ENCODE measurements at regions not wholly inside any gene's neighbourhood (a gene's known extent, or its start where the extent isn't known, plus 50 kb on each side); places are given as distances from the start of the nearest gene placed in this dataset.
"Not testable (repeated sequence)": the region's sequence is repeated elsewhere in the genome, so short reads cannot be mapped to it uniquely, and the experiment has no call there.

- no peak overlapping the region for H3K4me3 ChIP-seq
- H3K27me3 ChIP-seq = no peaks in the 10 kb centered on the region
- peaks cover 5% of the 10 kb centered on the region for H3K4me1 ChIP-seq (ENCODE audit: low read depth)
- H3K36me3 ChIP-seq = no peaks in the 10 kb centered on the region
- no peak for DNase-seq (ENCODE audit: low read depth in 1 of 2, low spot score in 1 of 2)
- no peak overlapping the region for H3K27ac ChIP-seq
- no peak for TF ChIP-seq CTCF (IDR thresholded peaks at IDR 0.05; ENCODE audit: low read depth, low read length)
- H3K9me3 ChIP-seq (ENCODE audit: low read depth) = no peaks in the 10 kb centered on the region
Observed at GRCh38 chr1:99371413-99371812, 107.1 kb downstream of the PLPPR4 start.

- no peak for DNase-seq (ENCODE audit: low read depth in 1 of 2, low spot score in 1 of 2)
- TF ChIP-seq CTCF (IDR thresholded peaks at IDR 0.05; ENCODE audit: low read depth, low read length) = no peak
- Histone ChIP-seq H3K4me3 (no peak overlapping the region), H3K27me3 (no peaks in the 10 kb centered on the region), H3K4me1 (ENCODE audit: low read depth) (peaks cover 5% of the 10 kb centered on the region), H3K27ac (no peak overlapping the region), H3K36me3 (no peaks in the 10 kb centered on the region), H3K9me3 (ENCODE audit: low read depth) (no peaks in the 10 kb centered on the region)
Observed at GRCh38 chr1:99374109-99374508, 109.8 kb downstream of the PLPPR4 start.

GRCh38 chr1:99374693-99375092 is 110.4 kb downstream of the PLPPR4 start:
- H3K4me1 ChIP-seq (ENCODE audit: low read depth); H3K36me3 ChIP-seq; DNase-seq (ENCODE audit: low read depth in 1 of 2, low spot score in 1 of 2); H3K9me3 ChIP-seq (ENCODE audit: low read depth); H3K27me3 ChIP-seq; H3K4me3 ChIP-seq; H3K27ac ChIP-seq: not testable (repeated sequence)

DNA sequence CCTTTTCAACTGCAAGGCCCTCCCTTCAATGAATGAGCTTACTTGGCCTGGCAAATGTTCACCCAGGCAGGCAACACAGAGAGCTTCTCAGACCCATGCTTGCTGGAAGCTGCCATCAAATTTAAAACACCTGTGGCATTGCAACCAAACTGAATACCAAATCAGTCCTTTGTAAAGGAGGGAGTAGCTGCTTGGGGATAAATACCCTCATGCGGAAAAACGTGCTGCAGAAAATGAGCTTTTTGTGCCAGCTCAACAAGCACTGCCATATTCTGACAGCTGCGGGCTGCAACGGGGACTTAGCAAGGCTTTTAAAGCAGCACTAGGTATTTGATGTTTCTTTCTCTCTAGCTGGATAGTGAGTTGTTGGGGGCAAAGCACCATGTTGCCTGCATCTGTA is 119.7 kb downstream of the PLPPR4 start:
- Histone ChIP-seq H3K4me1 (ENCODE audit: low read depth) (no peaks in the 10 kb centered on the region), H3K9me3 (ENCODE audit: low read depth) (no peaks in the 10 kb centered on the region), H3K36me3 (no peaks in the 10 kb centered on the region), H3K4me3 (no peak overlapping the region), H3K27me3 (no peaks in the 10 kb centered on the region), H3K27ac (no peak overlapping the region)
- TF ChIP-seq CTCF (IDR thresholded peaks at IDR 0.05; ENCODE audit: low read depth, low read length) = no peak
- no peak for DNase-seq (ENCODE audit: low read depth in 1 of 2, low spot score in 1 of 2)

DNA sequence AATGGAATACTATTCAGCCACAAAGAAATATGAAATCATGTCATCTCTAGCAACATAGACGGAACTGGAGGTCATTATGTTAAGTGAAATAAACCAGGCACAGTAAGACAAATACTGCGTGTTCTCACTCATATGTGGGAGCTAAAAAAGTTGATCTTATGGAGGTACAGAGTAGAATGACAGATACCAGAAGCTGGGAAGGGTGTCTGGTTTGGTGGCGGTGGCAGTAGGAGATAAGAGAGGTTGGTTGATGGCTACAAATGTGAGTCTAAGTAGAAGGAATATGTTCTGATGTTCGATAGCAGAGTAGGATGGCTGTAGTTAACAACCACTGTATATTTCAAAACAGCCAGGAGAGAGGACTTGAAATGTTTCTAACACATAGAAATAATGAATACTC is 121.6 kb downstream of the PLPPR4 start:
- Histone ChIP-seq H3K4me3 (no peak overlapping the region), H3K27ac (no peak overlapping the region), H3K9me3 (ENCODE audit: low read depth) (no peaks in the 10 kb centered on the region), H3K4me1 (ENCODE audit: low read depth) (no peaks in the 10 kb centered on the region), H3K36me3 (no peaks in the 10 kb centered on the region), H3K27me3 (no peaks in the 10 kb centered on the region)
- no peak for DNase-seq (ENCODE audit: low read depth in 1 of 2, low spot score in 1 of 2)
- no peak for TF ChIP-seq CTCF (IDR thresholded peaks at IDR 0.05; ENCODE audit: low read depth, low read length)

- Histone ChIP-seq H3K36me3 (no peaks in the 10 kb centered on the region), H3K27me3 (no peaks in the 10 kb centered on the region), H3K9me3 (ENCODE audit: low read depth) (no peaks in the 10 kb centered on the region), H3K4me3 (no peak overlapping the region), H3K4me1 (ENCODE audit: low read depth) (peaks cover 21% of the 10 kb centered on the region), H3K27ac (no peak overlapping the region)
- TF ChIP-seq CTCF (IDR thresholded peaks at IDR 0.05; ENCODE audit: low read depth, low read length) = no peak
- no peak for DNase-seq (ENCODE audit: low read depth in 1 of 2, low spot score in 1 of 2)
Observed at GRCh38 chr1:99396389-99396788, 132.1 kb downstream of the PLPPR4 start.

Data from cardiac muscle cell (in vitro differentiated cells and primary cell).